ENCODE measurements at regions not wholly inside any gene's neighbourhood (a gene's known extent, or its start where the extent isn't known, plus 50 kb on each side); places are given as distances from the start of the nearest gene placed in this dataset.

- TF ChIP-seq CTCF (IDR thresholded peaks at IDR 0.05) (no peak), POLR2A (IDR thresholded peaks at IDR 0.05) (no peak)
Measured at GRCh38 chr5:58025809-58026208, 434.1 kb downstream of the PLK2 start.

Data from lower leg skin (tissue), 3 donors.